Right lobe of liver (tissue), 6 donors: ENCODE measurements at regions not wholly inside any gene's neighbourhood (a gene's known extent, or its start where the extent isn't known, plus 50 kb on each side); places are given as distances from the start of the nearest gene placed in this dataset.

Experiments used
- ATAC-seq, 4 donors: fragments of 200-7000 bp; cut with Tn5 transposase; one replicate each; pipeline ENCODE4 v1.9.1; 2020; ENCODE audit warnings: mild to moderate bottlenecking in 4 of 4, moderate library complexity in 4 of 4
- DNase-seq, 3 donors: peaks; one replicate each; pipeline ENCODE4 v3.0.0-alpha.2; 2020
- H3K27ac ChIP-seq, 3 donors: fragments of 200-600 bp; one replicate each; pipeline ENCODE4 v1.8.0; 2022
- H3K27me3 ChIP-seq, 2 donors: fragments of 200-600 bp; one replicate each; pipeline ENCODE4 v1.8.0; 2022
- H3K36me3 ChIP-seq, 4 donors: fragments of 200-600 bp; sonication (generic) in 1 of 4; one replicate each; pipeline versions ENCODE4 v1.5.1 to v1.8.0; 2017 to 2022; ENCODE audit warnings: control low read depth in 1 of 4
- H3K4me1 ChIP-seq, 4 donors: fragments of 200-600 bp; sonication (generic) in 1 of 4; one replicate each; pipeline versions ENCODE4 v1.5.1 to v1.8.0; 2017 to 2022; ENCODE audit warnings: control low read depth in 1 of 4
- H3K4me3 ChIP-seq, 3 donors: fragments of 200-600 bp; one replicate each; pipeline ENCODE4 v1.8.0; 2022
- H3K9me3 ChIP-seq, 4 donors: fragments of 200-600 bp; sonication (generic) in 1 of 4; one replicate each; pipeline versions ENCODE4 v1.5.1 to v1.8.0; 2017 to 2022; ENCODE audit warnings: control low read depth in 1 of 4
- CTCF ChIP-seq, 4 donors: fragments of 200-600 bp in 3 of 4; fragments of 450-650 bp in 1 of 4; IDR thresholded peaks; one replicate each; pipeline versions ENCODE4 v1.5.1 to v1.8.0; 2016 to 2022; ENCODE audit warnings: antibody characterized with exemption in 4 of 4, mild to moderate bottlenecking in 2 of 4
- POLR2A ChIP-seq: fragments of 450-650 bp; IDR thresholded peaks from one replicate; pipeline ENCODE4 v1.6.1; 2017; ENCODE audit warnings: antibody characterized with exemption, mild to moderate bottlenecking
- WGBS: methylation state at CpG from one replicate; pipeline ENCODE4 v1.1.6; 2018; ENCODE audit warnings: low coverage, low lambda C conversion rate; ENCODE audit not compliant: insufficient coverage; ENCODE audit errors: missing lambda C conversion rate; 5-methylcytosine and 5-hydroxymethylcytosine counted together
- intact Hi-C, 2 donors: fragments of 100-400 bp; cut with DNase I; formaldehyde crosslinking; loops; one replicate each; pipeline versions ENCODE4 v1.11.2 to v1.14.1; 2022
- donor health status: DM: no; HTN: yes; CAD: no.
- donor health status: DM: no; HTN: no; CAD: no.
- donor health status: DM: no; HTN: no; CAD: no.
- donor health status: DM: no; HTN: yes; CAD: no.
- donor health status: DM: no; HTN: yes; CAD: no.

- Histone ChIP-seq H3K9me3 (no peaks in the 10 kb centered on the region), H3K4me1 (no peaks in the 10 kb centered on the region), H3K4me3 (no peak overlapping the region), H3K36me3 (no peaks in the 10 kb centered on the region), H3K27ac (no peak overlapping the region), H3K27me3 (no peaks in the 10 kb centered on the region)
- DNase-seq (no peak), ATAC-seq (no peak)
- no peak for TF ChIP-seq POLR2A
- no peak for TF ChIP-seq CTCF (IDR thresholded peaks at IDR 0.05)
- intact Hi-C loops = no loop called here
- 40% methylated on average over 1 of the region's 2 CpGs for WGBS
These were observed 462.5 kb upstream of the EEF2KMT start for GRCh38 chr16:5560084-5560483.

- no peak overlapping the region for H3K4me3 ChIP-seq
- WGBS = 12% methylated on average over 5 of the region's 9 CpGs
- no peaks in the 10 kb centered on the region for H3K36me3 ChIP-seq
- H3K27ac ChIP-seq = no peak overlapping the region
- no peaks in the 10 kb centered on the region for H3K4me1 ChIP-seq
- ATAC-seq (no peak), DNase-seq (no peak)
- no peaks in the 10 kb centered on the region for H3K9me3 ChIP-seq
- intact Hi-C loops = no loop called here
- TF ChIP-seq CTCF (IDR thresholded peaks at IDR 0.05) (no peak), POLR2A (no peak)
- H3K27me3 ChIP-seq = no peaks in the 10 kb centered on the region
These were observed 460.4 kb upstream of the EEF2KMT start for GRCh38 chr16:5557966-5558365.

- DNase-seq (no peak), ATAC-seq (no peak)
- H3K4me1 ChIP-seq = no peaks in the 10 kb centered on the region
- intact Hi-C loops = no loop called here
- H3K27me3 ChIP-seq = no peaks in the 10 kb centered on the region
- WGBS = 66% methylated on average over 3 of the region's 3 CpGs
- H3K4me3 ChIP-seq = no peak overlapping the region
- TF ChIP-seq POLR2A (no peak), CTCF (IDR thresholded peaks at IDR 0.05) (no peak)
- H3K9me3 ChIP-seq = no peaks in the 10 kb centered on the region
- no peaks in the 10 kb centered on the region for H3K36me3 ChIP-seq
- H3K27ac ChIP-seq = no peak overlapping the region
These were observed 459.9 kb upstream of the EEF2KMT start for GRCh38 chr16:5557448-5557847.

- intact Hi-C loops = no loop called here
- no peaks in the 10 kb centered on the region for H3K4me1 ChIP-seq
- no peaks in the 10 kb centered on the region for H3K9me3 ChIP-seq
- no peak for DNase-seq
- ATAC-seq = no peak
- 59% methylated on average over 13 of the region's 13 CpGs for WGBS
- H3K27ac ChIP-seq = no peak overlapping the region
- no peaks in the 10 kb centered on the region for H3K27me3 ChIP-seq
- no peak for TF ChIP-seq POLR2A
- no peak for TF ChIP-seq CTCF (IDR thresholded peaks at IDR 0.05)
- H3K36me3 ChIP-seq = no peaks in the 10 kb centered on the region
- H3K4me3 ChIP-seq = no peak overlapping the region
These were observed 458.7 kb upstream of the EEF2KMT start for GRCh38 chr16:5556158-5556810.

GRCh38 chr16:5551909-5552308 is 454.3 kb upstream of the EEF2KMT start:
- WGBS = 54% methylated on average over 7 of the region's 7 CpGs
- intact Hi-C loops = no loop called here

More at GRCh38 chr16:5551909-5552308, 454.3 kb upstream of the EEF2KMT start:
- Histone ChIP-seq H3K36me3 (no peaks in the 10 kb centered on the region), H3K4me3 (no peak overlapping the region), H3K27ac (no peak overlapping the region), H3K27me3 (no peaks in the 10 kb centered on the region), H3K4me1 (no peaks in the 10 kb centered on the region), H3K9me3 (no peaks in the 10 kb centered on the region)
- DNase-seq (no peak), ATAC-seq (no peak)
- no peak for TF ChIP-seq CTCF (IDR thresholded peaks at IDR 0.05)
- TF ChIP-seq POLR2A = no peak
